ENCODE measurements at regions not wholly inside any gene's neighbourhood (a gene's known extent, or its start where the extent isn't known, plus 50 kb on each side); places are given as distances from the start of the nearest gene placed in this dataset.
"Not testable (repeated sequence)": the region's sequence is repeated elsewhere in the genome, so short reads cannot be mapped to it uniquely, and the experiment has no call there.

DNA sequence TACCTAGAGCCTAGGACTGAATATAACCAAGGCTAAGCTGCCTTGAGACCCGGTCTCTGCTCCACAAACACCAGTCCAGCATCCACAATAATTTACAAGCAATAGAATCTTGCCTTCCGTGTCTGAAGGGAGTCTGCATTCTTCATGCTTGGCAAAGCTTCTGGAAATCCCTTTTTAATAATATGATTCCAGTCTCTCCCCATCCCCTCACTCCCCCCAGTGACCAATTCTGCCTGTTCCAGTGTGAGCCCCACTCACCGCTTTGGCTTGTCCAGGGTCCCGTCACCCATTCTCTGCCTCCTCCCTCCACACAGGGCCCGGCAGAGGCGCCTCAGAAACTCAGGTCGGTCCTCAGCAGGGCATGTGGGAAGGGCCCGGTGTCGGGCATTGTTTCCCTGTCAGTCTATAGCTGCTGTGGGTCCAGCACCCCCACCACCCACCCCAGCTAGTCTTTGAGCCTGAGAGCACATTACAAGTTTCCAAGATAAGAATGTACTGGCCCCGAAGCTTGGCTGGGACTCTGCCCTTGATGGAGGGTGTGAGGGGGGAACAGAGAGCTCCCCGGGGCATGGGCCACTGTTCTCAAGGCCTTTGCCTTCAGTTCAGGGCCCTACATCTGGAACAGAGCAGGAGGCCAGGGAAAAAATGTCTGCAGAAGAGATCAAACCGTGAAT is 129.7 kb upstream of the MYCN start:
- no peak for DNase-seq

DNA sequence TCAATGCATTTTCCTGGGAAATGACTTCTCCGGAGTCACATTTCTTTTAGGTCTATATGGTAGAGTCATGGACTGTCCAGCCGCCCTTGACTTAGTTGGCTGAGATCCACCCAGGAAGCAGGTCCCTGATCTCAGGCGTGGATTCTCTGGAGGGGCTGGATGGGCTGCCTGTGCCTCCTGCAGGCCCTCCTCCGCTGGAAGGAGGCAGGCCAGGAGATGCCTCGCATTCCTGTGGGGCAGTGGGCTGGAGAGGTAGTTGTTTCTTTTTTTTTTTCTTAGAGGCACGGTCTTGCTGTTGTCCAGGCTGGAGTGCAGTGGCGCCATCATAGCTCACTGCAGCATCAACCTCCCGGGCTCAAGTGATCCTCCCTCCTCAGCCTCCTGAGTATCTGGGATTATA is 129.0 kb upstream of the MYCN start:
- no peak for DNase-seq

- no peak for DNase-seq
These were observed 128.1 kb upstream of the MYCN start for GRCh38 chr2:15812187-15812780.

- DNase-seq: no peak
These were observed 126.7 kb upstream of the MYCN start for GRCh38 chr2:15813481-15814266.

GRCh38 chr2:15814403-15814802 is 125.9 kb upstream of the MYCN start:
- DNase-seq: no peak

GRCh38 chr2:15814946-15815345 is 125.4 kb upstream of the MYCN start:
- no peak for DNase-seq

DNA sequence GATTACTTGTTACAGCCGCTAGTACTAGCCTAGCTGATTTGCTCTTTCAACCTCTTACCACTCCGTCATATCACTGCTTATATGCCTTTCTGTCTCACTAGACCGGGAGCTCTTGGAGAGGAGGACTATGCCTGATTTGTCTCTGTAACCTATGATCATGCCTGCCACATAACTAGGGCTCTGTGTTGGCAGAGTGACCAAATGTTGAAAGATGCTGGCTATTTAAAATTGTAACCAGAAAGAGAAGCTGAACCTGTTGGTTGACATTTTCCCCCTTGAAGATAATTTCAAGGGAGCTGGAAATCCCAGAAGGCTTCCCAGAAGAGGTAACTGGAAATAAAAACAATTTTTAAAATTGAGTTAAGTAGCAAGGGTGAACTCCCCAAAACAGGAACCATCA is 124.1 kb upstream of the MYCN start:
- no peak for DNase-seq

DNA sequence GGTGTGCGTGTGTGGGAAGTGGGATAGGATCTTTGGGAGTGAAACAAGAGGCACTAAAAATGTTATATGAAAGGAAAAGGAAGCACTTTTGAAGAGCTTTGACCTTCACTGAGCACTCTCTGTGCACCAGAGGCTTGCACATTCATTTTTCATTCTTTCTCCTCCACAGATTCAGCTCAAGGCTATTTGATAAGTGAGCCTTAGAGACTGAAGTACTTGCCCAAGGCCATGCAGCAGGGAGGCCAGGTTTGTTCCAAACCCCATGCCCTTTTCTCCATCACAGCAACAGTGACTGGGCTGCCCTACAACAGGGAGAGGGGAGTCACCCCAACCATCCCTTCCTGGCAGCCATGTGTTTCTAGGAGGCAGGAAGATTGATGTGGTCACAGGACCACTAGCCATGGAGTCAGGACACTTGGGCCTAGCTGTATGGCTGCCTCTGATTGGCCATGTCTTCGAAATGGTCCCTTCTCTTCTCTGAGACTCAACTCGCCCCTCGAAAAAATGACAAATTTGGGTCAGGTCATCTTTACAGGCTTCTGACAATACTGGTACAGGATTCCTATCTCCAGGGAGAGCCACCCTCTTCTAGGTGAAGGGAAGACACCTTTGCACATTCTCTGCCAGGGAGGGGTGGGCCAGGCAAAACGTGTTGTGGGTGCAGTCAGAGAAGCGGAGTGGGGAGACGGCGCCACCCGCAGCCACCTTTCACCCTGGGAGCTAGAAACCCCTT is 123.5 kb upstream of the MYCN start:
- DNase-seq: no peak

- no peak for DNase-seq
These were observed 122.6 kb upstream of the MYCN start for GRCh38 chr2:15817748-15818147.

DNA sequence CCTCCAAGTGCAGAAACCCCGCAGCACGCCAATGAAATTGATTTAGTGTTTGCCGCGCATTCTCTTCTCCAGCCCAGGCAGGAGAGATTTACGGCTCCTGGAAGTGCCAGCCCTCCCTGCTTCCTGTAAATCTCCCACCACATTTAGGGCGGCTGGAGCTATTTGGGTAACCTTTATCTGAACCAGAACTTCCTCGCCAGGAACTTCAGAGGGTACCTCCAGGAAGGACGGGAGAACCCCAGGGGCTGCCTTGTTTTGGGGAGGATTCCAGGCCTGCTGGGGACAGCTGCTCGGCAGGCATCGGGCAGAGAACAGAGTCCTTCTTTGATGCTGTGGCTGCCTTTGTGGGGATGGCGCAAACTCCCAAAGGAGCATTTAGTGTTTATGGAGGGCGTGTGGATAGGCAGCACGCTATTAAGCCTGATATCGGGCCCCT is 122.0 kb upstream of the MYCN start:
- DNase-seq: no peak

- no peak for DNase-seq
These were observed 121.5 kb upstream of the MYCN start for GRCh38 chr2:15818881-15819280.

GRCh38 chr2:15819562-15820256 is 120.6 kb upstream of the MYCN start:
- no peak for DNase-seq

GRCh38 chr2:15820257-15820566 is 120.1 kb upstream of the MYCN start:
- DNase-seq: no peak

GRCh38 chr2:15820927-15821326 is 119.4 kb upstream of the MYCN start:
- DNase-seq: no peak

GRCh38 chr2:15822151-15823044 is 118.0 kb upstream of the MYCN start:
- no peak for DNase-seq

DNA sequence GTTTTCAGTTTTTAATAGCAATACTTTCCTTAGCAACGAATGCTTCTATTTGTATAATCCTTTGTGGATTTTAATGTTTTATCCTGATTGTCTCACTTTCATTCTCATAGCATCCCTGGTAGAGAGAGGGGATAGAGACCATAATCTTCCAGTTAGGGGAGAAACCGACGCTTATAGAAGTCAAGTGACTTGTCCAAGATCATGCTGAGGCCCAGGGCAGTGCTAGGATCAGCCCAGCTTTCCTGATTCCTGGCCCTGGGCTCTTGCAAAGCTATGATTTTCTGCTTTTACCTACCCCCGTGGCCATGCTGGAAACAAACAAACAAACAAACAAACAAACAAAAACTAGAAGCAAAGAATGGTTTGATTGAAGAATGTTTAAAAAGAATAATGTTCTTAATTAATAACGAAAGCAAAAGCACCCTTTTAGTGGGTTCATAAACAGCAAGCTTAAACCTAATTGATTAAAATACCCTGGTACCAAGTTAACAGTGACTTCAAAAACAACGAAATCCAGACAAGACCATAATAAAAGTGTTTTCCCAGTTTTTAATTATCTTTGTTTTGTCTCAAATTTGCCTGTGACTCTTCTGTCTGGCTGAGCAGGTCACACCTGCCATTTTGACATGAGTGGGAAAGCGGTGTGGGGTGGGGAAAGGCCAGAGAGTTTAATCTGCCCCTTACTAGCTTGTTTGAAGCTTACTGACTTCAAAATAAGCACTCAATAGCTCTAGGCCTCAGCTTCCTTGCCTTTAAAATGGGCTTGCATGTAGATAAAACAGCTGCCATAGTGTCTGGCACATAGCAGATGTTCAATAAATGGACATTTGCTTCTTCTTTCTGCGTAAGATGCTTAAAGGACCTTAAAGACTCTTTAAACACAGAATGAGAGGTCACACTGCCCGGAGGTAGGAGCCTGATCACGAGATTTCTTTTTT is 116.6 kb upstream of the MYCN start:
- no peak for DNase-seq

- DNase-seq: not testable (repeated sequence)
These were observed 115.9 kb upstream of the MYCN start for GRCh38 chr2:15824467-15824866.

GRCh38 chr2:15825276-15825980 is 114.9 kb upstream of the MYCN start:
- no peak for DNase-seq

DNA sequence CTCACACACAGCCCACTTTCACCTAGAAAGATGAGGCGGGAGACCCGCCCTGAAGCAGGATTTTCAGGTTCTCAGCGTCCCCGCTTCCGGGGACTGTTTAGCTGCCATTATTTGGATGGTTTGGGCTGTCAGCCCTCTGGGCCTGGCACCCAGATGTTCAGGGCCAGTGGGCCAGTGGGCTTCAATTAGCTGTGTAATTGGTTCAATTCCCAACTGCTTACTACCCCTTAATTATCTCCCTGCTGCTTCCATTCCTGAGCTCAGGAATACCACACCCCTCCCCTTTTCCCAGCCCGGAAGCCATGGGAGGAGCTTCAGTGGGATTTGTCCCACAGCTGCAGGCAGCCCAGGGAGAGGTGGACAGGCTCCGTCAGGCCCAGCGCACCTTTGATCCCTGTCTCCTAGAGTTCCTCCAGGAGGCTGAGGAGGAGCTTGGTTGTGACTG is 114.1 kb upstream of the MYCN start:
- no peak for DNase-seq

GRCh38 chr2:15827001-15827400 is 113.3 kb upstream of the MYCN start:
- no peak for DNase-seq
